ENCODE measurements at regions not wholly inside any gene's neighbourhood (a gene's known extent, or its start where the extent isn't known, plus 50 kb on each side); places are given as distances from the start of the nearest gene placed in this dataset.

- H3K79me2 ChIP-seq (ENCODE audit: insufficient read depth), result no peaks in the 10 kb centered on the region
- TF ChIP-seq TEAD4 (IDR thresholded peaks at IDR 0.05; ENCODE audit: borderline replicate concordance, insufficient read depth), result no peak
- no peak for TF ChIP-seq GABPA (IDR thresholded peaks at IDR 0.05; ENCODE audit: low read depth)
- TF ChIP-seq MXI1 (IDR thresholded peaks at IDR 0.05; ENCODE audit: low read depth, low read length), result no peak
- no peak for TF ChIP-seq TAF1 (IDR thresholded peaks at IDR 0.05; ENCODE audit: borderline replicate concordance, low read depth, low read length)
- TF ChIP-seq NFIC (IDR thresholded peaks at IDR 0.05; ENCODE audit: borderline replicate concordance), result no peak
- no peak for TF ChIP-seq JUND (IDR thresholded peaks at IDR 0.05)
- TF ChIP-seq TCF12 (IDR thresholded peaks at IDR 0.05), result no peak
- no peak for TF ChIP-seq ZBTB33 (IDR thresholded peaks at IDR 0.05; ENCODE audit: borderline replicate concordance, low read depth)
- no peak for TF ChIP-seq EZH2phosphoT487 (IDR thresholded peaks at IDR 0.05; ENCODE audit: borderline replicate concordance, low read depth)
- no peak for TF ChIP-seq NRF1 (IDR thresholded peaks at IDR 0.05; ENCODE audit: low read depth, low read length)
- no peak for TF ChIP-seq FOSL2 (IDR thresholded peaks at IDR 0.05; ENCODE audit: borderline replicate concordance, low read depth)
- TF ChIP-seq RCOR1 (IDR thresholded peaks at IDR 0.05; ENCODE audit: low read length), result no peak
- no peak for TF ChIP-seq SMC3 (IDR thresholded peaks at IDR 0.05; ENCODE audit: low read depth, low read length)
- TF ChIP-seq CHD2 (IDR thresholded peaks at IDR 0.05; ENCODE audit: low read length, partially characterized antibody), result no peak
- TF ChIP-seq RXRA (IDR thresholded peaks at IDR 0.05; ENCODE audit: borderline replicate concordance, low read depth), result no peak
- no peak for DNase-seq
- no peaks in the 10 kb centered on the region for H3K36me3 ChIP-seq (replicated peaks in 1 of 2; ENCODE audit: control insufficient read depth in 1 of 2, insufficient read depth in 2 of 2, low read length in 1 of 2)
- no peaks in the 10 kb centered on the region; the same call in 1 of the 2 replicates for H3K27me3 ChIP-seq (ENCODE audit: insufficient read depth)
- peaks cover 0 to 9% of the 10 kb centered on the region in 2 experiments; a peak in 1 of 4 replicates for H3K4me1 ChIP-seq (ENCODE audit: control insufficient read depth in 1 of 2, insufficient read depth in 2 of 2, low read depth in 1 of 2, low read length in 1 of 2)
- ChIA-PET POLR2A (no interaction called here), CTCF (no interaction called here)
- no peak overlapping the region for H3K9ac ChIP-seq
- H3K27ac ChIP-seq (ENCODE audit: low read depth in 2 of 2, low read length in 1 of 2), result no peak overlapping the region
- H2AFZ ChIP-seq (ENCODE audit: low read depth), result no peak overlapping the region
- no peaks in the 10 kb centered on the region for H3K9me2 ChIP-seq
- no peaks in the 10 kb centered on the region for H3F3A ChIP-seq (replicated peaks; ENCODE audit: insufficient read depth)
- 67% methylated on average over 3 of the region's 3 CpGs for WGBS (ENCODE audit: low lambda C conversion rate)
- H3K9me3 ChIP-seq, result no peaks in the 10 kb centered on the region
- no peaks in the 10 kb centered on the region for H4K20me1 ChIP-seq (ENCODE audit: insufficient read depth)
- H3K4me3 ChIP-seq (ENCODE audit: low read depth in 2 of 2, low read length in 1 of 2), result no peak overlapping the region
- H3K4me2 ChIP-seq, result no peak overlapping the region
These were observed 261.7 kb downstream of the TLE3 start for GRCh38 chr15:69836048-69836447.

DNA sequence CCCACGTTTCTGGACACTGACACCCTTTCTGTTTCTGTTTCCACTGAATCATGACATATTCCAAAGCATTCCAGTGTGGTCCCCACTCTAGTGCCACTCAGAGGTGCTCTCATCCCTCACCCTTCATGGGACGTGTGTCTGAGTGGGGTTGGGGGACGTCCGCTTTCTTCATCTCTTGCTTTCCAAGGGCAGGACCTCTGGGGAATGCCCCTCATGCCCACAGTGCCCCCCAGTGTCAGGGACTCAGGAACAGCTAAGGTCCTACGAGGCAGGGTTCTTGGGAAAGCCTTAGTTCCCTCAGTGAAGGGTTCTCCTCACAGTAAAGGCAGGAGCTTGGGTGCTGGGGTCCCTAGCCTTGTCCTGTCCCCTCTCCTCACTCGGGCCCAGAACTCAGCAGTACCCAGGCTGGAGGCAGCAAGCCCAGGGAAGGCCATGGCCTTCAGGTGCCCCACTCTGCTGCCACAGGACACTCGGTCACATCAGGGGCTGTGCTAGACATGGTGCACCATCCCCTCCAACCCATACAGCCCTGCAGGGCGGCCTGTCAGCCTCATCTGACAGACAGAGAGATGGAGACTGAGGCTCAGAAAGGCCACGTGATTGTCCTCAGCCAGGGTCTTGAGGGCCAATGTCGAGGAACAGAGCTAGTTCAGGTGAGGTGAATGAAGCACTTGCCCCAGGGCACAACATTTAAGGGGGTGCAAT is 261.0 kb downstream of the TLE3 start:
- no peaks in the 10 kb centered on the region for H3K79me2 ChIP-seq (ENCODE audit: insufficient read depth)
- H3F3A ChIP-seq (replicated peaks; ENCODE audit: insufficient read depth), result no peaks in the 10 kb centered on the region
- no peak overlapping the region for H2AFZ ChIP-seq (ENCODE audit: low read depth)
- no peaks in the 10 kb centered on the region for H3K36me3 ChIP-seq (replicated peaks in 1 of 2; ENCODE audit: control insufficient read depth in 1 of 2, insufficient read depth in 2 of 2, low read length in 1 of 2)
- no peaks in the 10 kb centered on the region for H3K9me2 ChIP-seq
- no peak overlapping the region for H3K4me3 ChIP-seq (ENCODE audit: low read depth in 2 of 2, low read length in 1 of 2)
- no peak for DNase-seq
- 58% methylated on average over 9 of the region's 10 CpGs for WGBS (ENCODE audit: low lambda C conversion rate)
- H3K27ac ChIP-seq (ENCODE audit: low read depth in 2 of 2, low read length in 1 of 2), result no peak overlapping the region
- H3K4me2 ChIP-seq, result no peak overlapping the region
- no peaks in the 10 kb centered on the region for H3K9me3 ChIP-seq
- POLR2A ChIA-PET, result no interaction called here
- H3K27me3 ChIP-seq (ENCODE audit: insufficient read depth), result no peaks in the 10 kb centered on the region; the same call in 1 of the 2 replicates
- H4K20me1 ChIP-seq (ENCODE audit: insufficient read depth), result no peaks in the 10 kb centered on the region
- CTCF ChIA-PET, result interaction anchor here (0.9 to 1.0 kb wide), 2 partner anchors 11 to 651 kb away, joined by 3 read pairs; no protein-coding TSS in a partner anchor
- peaks cover 0 to 14% of the 10 kb centered on the region in 2 experiments; a peak in 2 of 4 replicates for H3K4me1 ChIP-seq (ENCODE audit: control insufficient read depth in 1 of 2, insufficient read depth in 2 of 2, low read depth in 1 of 2, low read length in 1 of 2)
- H3K9ac ChIP-seq, result no peak overlapping the region
- no peak for TF ChIP-seq FOXJ3 (CRISPR knock-in tag; IDR thresholded peaks at IDR 0.05)
- TF ChIP-seq RFX5 (IDR thresholded peaks at IDR 0.05; ENCODE audit: low read length), result no peak
- no peak for TF ChIP-seq TEAD4 (IDR thresholded peaks at IDR 0.05; ENCODE audit: borderline replicate concordance, insufficient read depth)
- TF ChIP-seq, protein P1, sequence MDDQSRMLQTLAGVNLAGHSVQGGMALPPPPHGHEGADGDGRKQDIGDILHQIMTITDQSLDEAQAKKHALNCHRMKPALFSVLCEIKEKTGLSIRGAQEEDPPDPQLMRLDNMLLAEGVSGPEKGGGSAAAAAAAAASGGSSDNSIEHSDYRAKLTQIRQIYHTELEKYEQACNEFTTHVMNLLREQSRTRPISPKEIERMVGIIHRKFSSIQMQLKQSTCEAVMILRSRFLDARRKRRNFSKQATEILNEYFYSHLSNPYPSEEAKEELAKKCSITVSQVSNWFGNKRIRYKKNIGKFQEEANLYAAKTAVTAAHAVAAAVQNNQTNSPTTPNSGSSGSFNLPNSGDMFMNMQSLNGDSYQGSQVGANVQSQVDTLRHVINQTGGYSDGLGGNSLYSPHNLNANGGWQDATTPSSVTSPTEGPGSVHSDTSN (IDR thresholded peaks at IDR 0.05), result no peak
- no peak for TF ChIP-seq MEF2A (IDR thresholded peaks at IDR 0.05; ENCODE audit: borderline replicate concordance, low read depth)
- TF ChIP-seq RCOR1 (IDR thresholded peaks at IDR 0.05; ENCODE audit: low read length), result no peak
- no peak for TF ChIP-seq USF1 (IDR thresholded peaks at IDR 0.05; ENCODE audit: borderline replicate concordance, low read depth)
- TF ChIP-seq POLR2AphosphoS5 (IDR thresholded peaks at IDR 0.05; ENCODE audit: low read depth, low read length), result no peak
- TF ChIP-seq FOSL2 (IDR thresholded peaks at IDR 0.05; ENCODE audit: borderline replicate concordance, low read depth), result no peak
- TF ChIP-seq TAF1 (IDR thresholded peaks at IDR 0.05; ENCODE audit: borderline replicate concordance, low read depth, low read length), result no peak

Data from SK-N-SH (cell line).